HepG2 (cell line): ENCODE measurements at regions not wholly inside any gene's neighbourhood (a gene's known extent, or its start where the extent isn't known, plus 50 kb on each side); places are given as distances from the start of the nearest gene placed in this dataset.

Source experiments
- ATAC-seq: fragments of 200-7000 bp; cut with Tn5 transposase; 3 replicates; pipeline ENCODE4 v1.9.1; 2020; ENCODE audit warnings: mild to moderate bottlenecking, moderate library complexity
- BruUV-seq: library from RNA; stranded (reverse); fragments of 400-500 nt; replicated peaks from 2 replicates; lab custom pipeline; 2021; lab: Mats Ljungman, UMichigan
- CTCF ChIA-PET: fragments of 300-600 bp; formaldehyde crosslinking; extraction: SDS; loops from one replicate; lab custom pipeline; 2021; ENCODE audit warnings: low total read pairs, inconsistent platforms, low intra/inter-chr PET ratio; lab: Yijun Ruan, JAX
- POLR2A ChIA-PET: fragments of 350-600 bp; sonication (Branson Sonifier 250); formaldehyde crosslinking; loops from one replicate; lab custom pipeline; 2020; ENCODE audit warnings: antibody characterized with exemption, inconsistent platforms; lab: Yijun Ruan, JAX
- DNase-seq: peaks from one replicate; pipeline ENCODE4 v3.0.0-alpha.2; 2015; ENCODE audit warnings: low spot score
- FAIRE-seq: peaks from 3 replicates; lab custom pipeline; 2011; peaks lifted over from hg19 to GRCh38; lab: Jason Lieb, UNC
- H2AFZ ChIP-seq: one replicate; pipeline ENCODE4 v1.6.1; 2011; ENCODE audit warnings: low read length, inconsistent platforms
- H3K27ac ChIP-seq: fragments of 300-600 bp; 3 replicates; pipeline ENCODE4 v1.8.0; 2011; ENCODE audit warnings: mixed run types, mild to moderate bottlenecking, mixed read lengths, low read length, inconsistent platforms; ENCODE audit not compliant: insufficient read depth; ENCODE audit errors: extremely low read length
- H3K27me3 ChIP-seq, 2 experiments: fragments of 200-600 bp in 1 of 2; 2 replicates in 1 of 2; 3 replicates in 1 of 2; pipeline versions ENCODE4 v1.6.0 to v1.8.0; 2011; ENCODE audit warnings: low read length in 2 of 2, mild to moderate bottlenecking in 2 of 2, moderate library complexity in 2 of 2, inconsistent platforms in 1 of 2; ENCODE audit not compliant: insufficient read depth in 2 of 2, control insufficient read depth in 1 of 2
- H3K36me3 ChIP-seq, 2 experiments: fragments of 200-600 bp in 1 of 2; replicated peaks in 1 of 2; 2 replicates in 1 of 2; 3 replicates in 1 of 2; pipeline versions ENCODE4 v1.5.1 to v1.8.0; 2011; ENCODE audit warnings: low read length in 2 of 2, inconsistent platforms in 1 of 2; ENCODE audit not compliant: insufficient read depth in 2 of 2, control insufficient read depth in 1 of 2
- H3K4me1 ChIP-seq: 2 replicates; pipeline ENCODE4 v1.5.1; 2012; ENCODE audit warnings: low read length, inconsistent platforms; ENCODE audit not compliant: insufficient read depth
- H3K4me2 ChIP-seq: 2 replicates; pipeline ENCODE4 v1.6.0; 2011; ENCODE audit warnings: low read depth, low read length, inconsistent platforms
- H3K4me3 ChIP-seq, 3 experiments: fragments of 200-600 bp in 1 of 3; sonication (generic), shearing (Covaris generic) in 1 of 3; replicated peaks in 1 of 3; 2 replicates each; pipeline ENCODE4 v1.5.1; 2011 to 2016; ENCODE audit warnings: low read length in 3 of 3, inconsistent platforms in 2 of 3, low read depth in 2 of 3, mild to moderate bottlenecking in 2 of 3, control low read depth in 1 of 3, mixed read lengths in 1 of 3; ENCODE audit not compliant: insufficient read depth in 1 of 3
- H3K79me2 ChIP-seq: one replicate; pipeline ENCODE4 v1.6.1; 2011; ENCODE audit warnings: low read length, inconsistent platforms; ENCODE audit not compliant: insufficient read depth
- H3K9ac ChIP-seq: 2 replicates; pipeline ENCODE4 v1.6.0; 2011; ENCODE audit warnings: mild to moderate bottlenecking, low read depth, low read length, inconsistent platforms; ENCODE audit not compliant: insufficient read depth
- H3K9me3 ChIP-seq: 2 replicates; pipeline ENCODE4 v1.5.1; 2012; ENCODE audit warnings: mild to moderate bottlenecking, low read length
- H4K20me1 ChIP-seq: 2 replicates; pipeline ENCODE4 v1.6.0; 2011; ENCODE audit warnings: inconsistent platforms, mild to moderate bottlenecking, low read length, moderate library complexity; ENCODE audit not compliant: insufficient read depth
- ATF5 ChIP-seq: sonication (generic); formaldehyde crosslinking; IDR thresholded peaks from 2 replicates; pipeline ENCODE4 v1.4.0; 2020; ENCODE audit warnings: mild to moderate bottlenecking, low read depth, missing genetic modification reagents
- CCAR2 ChIP-seq: fragments of 200-400 bp; formaldehyde crosslinking; optimal IDR thresholded peaks from 2 replicates; pipeline ENCODE3; 2018; ENCODE audit warnings: low read depth, mild to moderate bottlenecking, low read length, moderate library complexity
- MAX ChIP-seq: IDR thresholded peaks from 2 replicates; pipeline ENCODE4 v1.6.1; 2012; ENCODE audit warnings: inconsistent platforms
- PBX3 ChIP-seq: sonication (generic); formaldehyde crosslinking; IDR thresholded peaks from 2 replicates; pipeline ENCODE4 v1.8.1; 2023; ENCODE audit warnings: missing genetic modification reagents, inconsistent platforms, borderline replicate concordance
- RARA ChIP-seq: IDR thresholded peaks from 2 replicates; pipeline ENCODE4 v1.6.1; 2016; ENCODE audit warnings: missing genetic modification reagents, missing compliant biosample characterization
- RELA ChIP-seq: sonication (generic); formaldehyde crosslinking; IDR thresholded peaks from 2 replicates; pipeline ENCODE4 v1.4.0; 2020; ENCODE audit warnings: missing genetic modification reagents
- SALL1 ChIP-seq: sonication (generic); formaldehyde crosslinking; IDR thresholded peaks from 2 replicates; pipeline ENCODE4 v1.8.0; 2022; ENCODE audit warnings: mild to moderate bottlenecking, missing genetic modification reagents
- ZBTB33 ChIP-seq: sonication (generic); formaldehyde crosslinking; IDR thresholded peaks from 2 replicates; pipeline ENCODE4 v1.4.0; 2020; ENCODE audit warnings: missing genetic modification reagents
- ZC3H4 ChIP-seq: sonication (generic); formaldehyde crosslinking; IDR thresholded peaks from 2 replicates; pipeline ENCODE4 v1.4.0; 2020; ENCODE audit warnings: missing genetic modification reagents, borderline replicate concordance
- ZFY ChIP-seq: sonication (generic); formaldehyde crosslinking; IDR thresholded peaks from 2 replicates; pipeline ENCODE4 v1.4.0; 2020; ENCODE audit warnings: missing genetic modification reagents
- ZNF33A ChIP-seq: sonication (generic); formaldehyde crosslinking; IDR thresholded peaks from 2 replicates; pipeline ENCODE4 v1.5.1; 2020; ENCODE audit warnings: missing genetic modification reagents, mild to moderate bottlenecking, moderate library complexity, borderline replicate concordance
- ZNF558 ChIP-seq: sonication (generic); formaldehyde crosslinking; IDR thresholded peaks from 2 replicates; pipeline ENCODE4 v1.9.0; 2022; ENCODE audit warnings: mild to moderate bottlenecking, missing genetic modification reagents, borderline replicate concordance
- ZNF564 ChIP-seq: sonication (generic); formaldehyde crosslinking; IDR thresholded peaks from 2 replicates; pipeline ENCODE4 v1.8.1; 2023; ENCODE audit warnings: mild to moderate bottlenecking, missing genetic modification reagents
- WGBS: methylation state at CpG from one replicate; pipeline ENCODE4 v1.1.6; 2017; ENCODE audit warnings: low lambda C conversion rate; 5-methylcytosine and 5-hydroxymethylcytosine counted together
- in situ Hi-C: cut with HindIII; loops from 2 replicates; pipeline ENCODE4 v1.10.0; 2017; ENCODE audit warnings: low pct_unique_long_range_greater_than_20kb; ENCODE audit not compliant: extremely low pct_ligation_motif_present
- intact Hi-C: fragments of 100-400 bp; cut with micrococcal nuclease; formaldehyde crosslinking; loops from one replicate; pipeline ENCODE4 v1.10.0; 2022; ENCODE audit not compliant: unreplicated experiment
- TF ChIP-seq, protein P1 (sequence below): sonication (generic); formaldehyde crosslinking; IDR thresholded peaks from 2 replicates; pipeline ENCODE4 v1.5.1; 2020; ENCODE audit warnings: mild to moderate bottlenecking, missing genetic modification reagents, moderate library complexity
- TF ChIP-seq, protein P2 (sequence below): sonication (generic); formaldehyde crosslinking; IDR thresholded peaks from 2 replicates; pipeline ENCODE4 v1.4.0; 2020; ENCODE audit warnings: mild to moderate bottlenecking, missing genetic modification reagents, borderline replicate concordance

DNA sequence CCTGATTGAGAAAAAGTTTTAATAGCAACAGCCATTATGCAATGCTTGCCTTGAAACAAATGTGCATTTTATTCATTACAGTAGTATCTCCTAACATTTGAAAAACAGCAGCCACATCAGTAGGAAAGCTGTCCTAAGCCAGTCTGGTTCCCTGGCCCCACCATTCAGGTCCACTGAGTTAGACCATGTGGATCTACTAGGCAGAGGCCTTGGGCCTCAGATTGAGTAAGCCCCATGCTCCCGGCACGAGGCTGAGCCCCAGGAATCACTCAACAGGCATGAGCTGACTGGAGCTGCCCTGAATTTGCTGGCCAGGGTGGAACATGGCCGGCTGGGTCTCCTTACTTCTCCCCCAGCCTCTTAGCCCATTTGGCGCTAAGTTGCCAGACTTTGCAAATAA is 103.4 kb downstream of the ZFP36L2 start:
- no peak overlapping the region for H3K4me3 ChIP-seq
- CTCF ChIA-PET = no interaction called here
- no peak overlapping the region for H3K27ac ChIP-seq
- no peak for TF ChIP-seq CCAR2
- TF ChIP-seq, protein P1, sequence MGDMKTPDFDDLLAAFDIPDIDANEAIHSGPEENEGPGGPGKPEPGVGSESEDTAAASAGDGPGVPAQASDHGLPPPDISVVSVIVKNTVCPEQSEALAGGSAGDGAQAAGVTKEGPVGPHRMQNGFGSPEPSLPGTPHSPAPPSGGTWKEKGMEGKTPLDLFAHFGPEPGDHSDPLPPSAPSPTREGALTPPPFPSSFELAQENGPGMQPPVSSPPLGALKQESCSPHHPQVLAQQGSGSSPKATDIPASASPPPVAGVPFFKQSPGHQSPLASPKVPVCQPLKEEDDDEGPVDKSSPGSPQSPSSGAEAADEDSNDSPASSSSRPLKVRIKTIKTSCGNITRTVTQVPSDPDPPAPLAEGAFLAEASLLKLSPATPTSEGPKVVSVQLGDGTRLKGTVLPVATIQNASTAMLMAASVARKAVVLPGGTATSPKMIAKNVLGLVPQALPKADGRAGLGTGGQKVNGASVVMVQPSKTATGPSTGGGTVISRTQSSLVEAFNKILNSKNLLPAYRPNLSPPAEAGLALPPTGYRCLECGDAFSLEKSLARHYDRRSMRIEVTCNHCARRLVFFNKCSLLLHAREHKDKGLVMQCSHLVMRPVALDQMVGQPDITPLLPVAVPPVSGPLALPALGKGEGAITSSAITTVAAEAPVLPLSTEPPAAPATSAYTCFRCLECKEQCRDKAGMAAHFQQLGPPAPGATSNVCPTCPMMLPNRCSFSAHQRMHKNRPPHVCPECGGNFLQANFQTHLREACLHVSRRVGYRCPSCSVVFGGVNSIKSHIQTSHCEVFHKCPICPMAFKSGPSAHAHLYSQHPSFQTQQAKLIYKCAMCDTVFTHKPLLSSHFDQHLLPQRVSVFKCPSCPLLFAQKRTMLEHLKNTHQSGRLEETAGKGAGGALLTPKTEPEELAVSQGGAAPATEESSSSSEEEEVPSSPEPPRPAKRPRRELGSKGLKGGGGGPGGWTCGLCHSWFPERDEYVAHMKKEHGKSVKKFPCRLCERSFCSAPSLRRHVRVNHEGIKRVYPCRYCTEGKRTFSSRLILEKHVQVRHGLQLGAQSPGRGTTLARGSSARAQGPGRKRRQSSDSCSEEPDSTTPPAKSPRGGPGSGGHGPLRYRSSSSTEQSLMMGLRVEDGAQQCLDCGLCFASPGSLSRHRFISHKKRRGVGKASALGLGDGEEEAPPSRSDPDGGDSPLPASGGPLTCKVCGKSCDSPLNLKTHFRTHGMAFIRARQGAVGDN (CRISPR knock-in tag) = peak; percentile 57
- 0 out of 2 replicates have a peak, but pooled peaks have one; percentile 22 for TF ChIP-seq ZFY (CRISPR knock-in tag)
- TF ChIP-seq ATF5 (CRISPR knock-in tag) = no peak
- peak; percentile 42; the same call in 1 of the 2 replicates for TF ChIP-seq SALL1
- 0 out of 2 replicates have a peak, but pooled peaks have one; percentile 20 for TF ChIP-seq RARA (CRISPR knock-in tag)
- TF ChIP-seq RELA (CRISPR knock-in tag) = no peak
- TF ChIP-seq ZBTB33 (CRISPR knock-in tag) = peak; percentile 22; the same call in 1 of the 2 replicates
- TF ChIP-seq PBX3 (CRISPR knock-in tag) = no peak
- no peak for TF ChIP-seq ZC3H4 (CRISPR knock-in tag)
- TF ChIP-seq MAX = peak; percentile 55; the same call in 1 of the 2 replicates
- 0 out of 2 replicates have a peak, but pooled peaks have one; percentile 31 for TF ChIP-seq ZNF558 (CRISPR knock-in tag)
- TF ChIP-seq ZNF33A (CRISPR knock-in tag) = no peak
- TF ChIP-seq, protein P2, sequence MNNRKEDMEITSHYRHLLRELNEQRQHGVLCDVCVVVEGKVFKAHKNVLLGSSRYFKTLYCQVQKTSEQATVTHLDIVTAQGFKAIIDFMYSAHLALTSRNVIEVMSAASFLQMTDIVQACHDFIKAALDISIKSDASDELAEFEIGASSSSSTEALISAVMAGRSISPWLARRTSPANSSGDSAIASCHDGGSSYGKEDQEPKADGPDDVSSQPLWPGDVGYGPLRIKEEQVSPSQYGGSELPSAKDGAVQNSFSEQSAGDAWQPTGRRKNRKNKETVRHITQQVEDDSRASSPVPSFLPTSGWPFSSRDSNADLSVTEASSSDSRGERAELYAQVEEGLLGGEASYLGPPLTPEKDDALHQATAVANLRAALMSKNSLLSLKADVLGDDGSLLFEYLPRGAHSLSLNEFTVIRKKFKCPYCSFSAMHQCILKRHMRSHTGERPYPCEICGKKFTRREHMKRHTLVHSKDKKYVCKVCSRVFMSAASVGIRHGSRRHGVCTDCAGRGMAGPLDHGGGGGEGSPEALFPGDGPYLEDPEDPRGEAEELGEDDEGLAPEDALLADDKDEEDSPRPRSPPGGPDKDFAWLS (CRISPR knock-in tag) = no peak
- TF ChIP-seq ZNF564 (CRISPR knock-in tag) = no peak
- ATAC-seq (no peak), FAIRE-seq (no peak), DNase-seq (no peak)
- no peaks in the 10 kb centered on the region for H3K36me3 ChIP-seq
- no peaks in the 10 kb centered on the region for H4K20me1 ChIP-seq
- no peak overlapping the region for H2AFZ ChIP-seq
- no peak overlapping the region for H3K4me2 ChIP-seq
- WGBS = 76% methylated on average over 4 of the region's 4 CpGs
- no peaks in the 10 kb centered on the region for H3K27me3 ChIP-seq
- no peaks in the 10 kb centered on the region for H3K79me2 ChIP-seq
- peaks cover 9% of the 10 kb centered on the region for H3K9me3 ChIP-seq
- in situ Hi-C loops (no loop called here), intact Hi-C loops (no loop called here)
- BruUV-seq = no TSS peak
- H3K4me1 ChIP-seq = peaks cover 15% of the 10 kb centered on the region
- POLR2A ChIA-PET = no interaction called here
- no peak overlapping the region for H3K9ac ChIP-seq
